Fibroblast of pulmonary artery (primary cell): ENCODE measurements at regions not wholly inside any gene's neighbourhood (a gene's known extent, or its start where the extent isn't known, plus 50 kb on each side); places are given as distances from the start of the nearest gene placed in this dataset.

Experiments
- DNase-seq: peaks from one replicate; pipeline ENCODE4 v3.0.0-alpha.2; 2010; ENCODE audit warnings: low read depth
- H3K4me3 ChIP-seq: replicated peaks from 2 replicates; pipeline ENCODE4 v1.5.1; 2011; ENCODE audit warnings: low read depth, mild to moderate bottlenecking, control low read depth, low read length, moderate library complexity
- TF ChIP-seq, protein P1 (sequence below): IDR thresholded peaks from 2 replicates; pipeline ENCODE4 v1.5.1; 2011; ENCODE audit warnings: mild to moderate bottlenecking, control low read depth, low read length, inconsistent platforms; ENCODE audit errors: missing control alignments

DNA sequence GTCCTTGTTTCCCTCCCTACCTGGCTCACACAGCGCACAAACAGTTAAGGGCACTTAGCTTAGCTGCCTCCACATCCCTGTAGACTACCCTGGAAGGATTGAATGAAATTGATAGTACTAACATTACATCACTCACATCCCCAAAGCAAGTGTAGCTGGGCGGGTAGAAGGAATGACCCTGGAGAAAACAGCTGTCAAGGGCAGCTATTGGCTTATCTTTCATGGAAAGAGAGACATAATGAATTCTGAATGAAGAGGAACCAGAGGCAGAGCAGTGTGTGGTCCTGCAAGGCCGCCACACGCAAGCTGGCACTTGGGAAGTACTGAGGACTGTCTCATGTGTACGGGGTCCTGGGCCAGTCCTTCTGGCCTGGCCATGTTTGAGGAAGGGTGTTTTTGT is 369.6 kb upstream of the RGMA start:
- H3K4me3 ChIP-seq, result no peak overlapping the region
- DNase-seq, result no peak
- TF ChIP-seq, protein P1, sequence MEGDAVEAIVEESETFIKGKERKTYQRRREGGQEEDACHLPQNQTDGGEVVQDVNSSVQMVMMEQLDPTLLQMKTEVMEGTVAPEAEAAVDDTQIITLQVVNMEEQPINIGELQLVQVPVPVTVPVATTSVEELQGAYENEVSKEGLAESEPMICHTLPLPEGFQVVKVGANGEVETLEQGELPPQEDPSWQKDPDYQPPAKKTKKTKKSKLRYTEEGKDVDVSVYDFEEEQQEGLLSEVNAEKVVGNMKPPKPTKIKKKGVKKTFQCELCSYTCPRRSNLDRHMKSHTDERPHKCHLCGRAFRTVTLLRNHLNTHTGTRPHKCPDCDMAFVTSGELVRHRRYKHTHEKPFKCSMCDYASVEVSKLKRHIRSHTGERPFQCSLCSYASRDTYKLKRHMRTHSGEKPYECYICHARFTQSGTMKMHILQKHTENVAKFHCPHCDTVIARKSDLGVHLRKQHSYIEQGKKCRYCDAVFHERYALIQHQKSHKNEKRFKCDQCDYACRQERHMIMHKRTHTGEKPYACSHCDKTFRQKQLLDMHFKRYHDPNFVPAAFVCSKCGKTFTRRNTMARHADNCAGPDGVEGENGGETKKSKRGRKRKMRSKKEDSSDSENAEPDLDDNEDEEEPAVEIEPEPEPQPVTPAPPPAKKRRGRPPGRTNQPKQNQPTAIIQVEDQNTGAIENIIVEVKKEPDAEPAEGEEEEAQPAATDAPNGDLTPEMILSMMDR, result no peak

- TF ChIP-seq, protein P1, result no peak
- DNase-seq, result no peak
- no peak overlapping the region for H3K4me3 ChIP-seq
Measured at GRCh38 chr15:93454788-93455187, 365.8 kb upstream of the RGMA start.

DNA sequence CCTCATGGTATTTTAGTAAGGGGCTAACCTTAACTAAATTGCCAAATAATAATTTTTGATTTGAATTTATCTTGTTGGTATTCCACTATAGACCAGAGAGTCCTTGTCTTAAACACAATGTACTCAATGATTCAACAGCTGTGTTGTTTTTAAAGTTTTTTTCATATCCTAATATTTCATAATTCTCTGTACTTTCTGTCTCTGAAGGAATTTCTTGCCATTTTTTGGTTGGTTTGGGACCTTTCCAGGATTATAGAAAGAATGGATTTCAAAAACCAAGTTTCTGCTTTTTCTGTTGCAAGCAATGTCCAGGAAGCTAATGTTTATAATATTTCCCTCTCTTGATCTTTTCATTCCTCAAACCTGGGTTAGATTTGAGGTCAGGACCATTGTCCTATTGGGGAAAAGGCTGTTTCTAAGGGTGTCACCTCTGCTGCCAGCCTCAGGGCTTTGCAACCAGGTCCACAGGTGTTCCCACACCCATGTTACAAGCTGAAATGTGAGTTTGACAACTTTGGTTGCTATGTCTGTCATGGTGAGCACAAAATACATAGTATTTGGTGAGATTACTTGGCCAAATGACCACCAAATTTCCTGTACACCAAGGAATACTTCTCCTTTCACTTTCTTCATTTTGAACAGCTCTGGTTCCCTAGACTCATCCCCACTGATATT is 363.7 kb upstream of the RGMA start:
- TF ChIP-seq, protein P1, result no peak
- no peak for DNase-seq
- H3K4me3 ChIP-seq, result no peak overlapping the region

- DNase-seq, result no peak
- TF ChIP-seq, protein P1, result no peak
- no peak overlapping the region for H3K4me3 ChIP-seq
Measured at GRCh38 chr15:93451822-93452221, 362.8 kb upstream of the RGMA start.

GRCh38 chr15:93451265-93451664 is 362.3 kb upstream of the RGMA start:
- DNase-seq, result no peak
- H3K4me3 ChIP-seq, result no peak overlapping the region
- TF ChIP-seq, protein P1, result no peak

DNA sequence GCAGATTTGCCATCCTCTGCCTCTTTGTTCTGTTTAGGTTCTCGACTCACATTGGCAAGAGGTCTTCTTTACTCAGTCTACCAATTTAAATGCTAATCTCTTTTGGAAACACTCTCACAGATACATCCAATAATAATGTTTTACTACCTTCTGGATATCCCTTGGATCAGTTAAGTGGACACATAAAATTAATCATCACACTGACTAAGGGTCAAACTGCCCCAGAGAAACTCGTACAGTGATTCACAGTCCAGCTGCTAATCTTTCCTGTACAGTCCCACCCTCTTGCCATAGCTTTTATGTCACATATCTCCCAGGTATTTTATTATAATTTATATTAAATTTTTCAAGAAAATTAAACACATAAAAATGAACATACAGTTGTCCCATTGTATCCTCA is 360.8 kb upstream of the RGMA start:
- H3K4me3 ChIP-seq, result no peak overlapping the region

More for the DNA sequence above, 360.8 kb upstream of the RGMA start:
- TF ChIP-seq, protein P1, result no peak
- no peak for DNase-seq
